Endodermal cell (in vitro differentiated cells): ENCODE measurements at regions not wholly inside any gene's neighbourhood (a gene's known extent, or its start where the extent isn't known, plus 50 kb on each side); places are given as distances from the start of the nearest gene placed in this dataset.

Experiments
- DNase-seq: peaks from one replicate; pipeline ENCODE4 v3.0.0-alpha.2; 2017
- H3K27ac ChIP-seq: 2 replicates; pipeline ENCODE4 v1.5.1; 2013; ENCODE audit warnings: mild to moderate bottlenecking, low read depth, low read length, moderate library complexity
- H3K27me3 ChIP-seq: 2 replicates; pipeline ENCODE4 v1.6.1; 2013; ENCODE audit warnings: mild to moderate bottlenecking, low read length, moderate library complexity; ENCODE audit not compliant: insufficient read depth, control insufficient read depth, poor library complexity, severe bottlenecking
- H3K36me3 ChIP-seq: 2 replicates; pipeline ENCODE4 v1.7.0; 2013; ENCODE audit warnings: mild to moderate bottlenecking, low read length, moderate library complexity; ENCODE audit not compliant: control insufficient read depth, insufficient read depth
- H3K4me1 ChIP-seq: one replicate; pipeline ENCODE4 v1.7.0; 2013; ENCODE audit warnings: low read length; ENCODE audit not compliant: control insufficient read depth, insufficient read depth
- H3K4me3 ChIP-seq: 2 replicates; pipeline ENCODE4 v1.5.1; 2013; ENCODE audit warnings: mild to moderate bottlenecking, low read length, moderate library complexity
- H3K9ac ChIP-seq: 2 replicates; pipeline ENCODE4 v1.6.1; 2013; ENCODE audit warnings: mild to moderate bottlenecking, low read length, moderate library complexity; ENCODE audit not compliant: poor library complexity, severe bottlenecking; ENCODE audit errors: extremely low read depth
- H3K9me3 ChIP-seq: 2 replicates; pipeline ENCODE4 v1.6.1; 2013; ENCODE audit warnings: mild to moderate bottlenecking, low read length, moderate library complexity; ENCODE audit not compliant: control insufficient read depth
- H3K27ac Mint-ChIP-seq: 2 replicates; pipeline ENCODE4 v1.8.0; 2020; ENCODE audit warnings: mixed read lengths
- H3K27me3 Mint-ChIP-seq: 2 replicates; pipeline ENCODE4 v1.8.0; 2021; ENCODE audit warnings: mild to moderate bottlenecking, mixed read lengths; ENCODE audit not compliant: insufficient read depth
- H3K36me3 Mint-ChIP-seq: 2 replicates; pipeline ENCODE4 v1.8.0; 2020; ENCODE audit warnings: low read depth, mixed read lengths
- H3K4me1 Mint-ChIP-seq: 2 replicates; pipeline ENCODE4 v1.8.0; 2020; ENCODE audit warnings: mixed read lengths
- H3K4me3 Mint-ChIP-seq: 2 replicates; pipeline ENCODE4 v1.8.0; 2020; ENCODE audit warnings: mild to moderate bottlenecking, moderate library complexity, mixed read lengths
- H3K9me3 Mint-ChIP-seq: 2 replicates; pipeline ENCODE4 v1.8.0; 2020; ENCODE audit warnings: mild to moderate bottlenecking, mixed read lengths
- CTCF ChIP-seq: fragments of 200-600 bp; sonication (generic); conservative IDR thresholded peaks from 2 replicates; pipeline ENCODE4 v1.5.0; 2021; ENCODE audit warnings: antibody characterized with exemption, mild to moderate bottlenecking
- WGBS, 2 experiments: methylation state at CpG; one replicate each; pipeline versions ENCODE4 v1.1.5 to v1.1.7; 2013; ENCODE audit warnings: missing lambda C conversion rate in 2 of 2, mixed read lengths in 1 of 2; ENCODE audit not compliant: insufficient coverage in 1 of 2, insufficient read length in 1 of 2; 5-methylcytosine and 5-hydroxymethylcytosine counted together

- TF ChIP-seq CTCF, result no peak
- Histone ChIP-seq H3K4me1 (no peaks in the 10 kb centered on the region), H3K36me3 (no peaks in the 10 kb centered on the region), H3K9ac (no peak overlapping the region), H3K27ac (no peak overlapping the region), H3K27me3 (no peaks in the 10 kb centered on the region), H3K4me3 (no peak overlapping the region), H3K9me3 (no peaks in the 10 kb centered on the region)
- Mint-ChIP-seq H3K4me1 (no peaks in the 10 kb centered on the region), H3K4me3 (no peak overlapping the region), H3K9me3 (no peaks in the 10 kb centered on the region), H3K27ac (no peak overlapping the region), H3K36me3 (no peaks in the 10 kb centered on the region), H3K27me3 (no peaks in the 10 kb centered on the region)
- WGBS, 2 experiments, result 78 to 93% methylated on average over 1 of the region's 1 CpG
- DNase-seq, result no peak
Measured at GRCh38 chr11:87462171-87462570, 424.4 kb downstream of the TMEM135 start.

GRCh38 chr11:87460842-87461637 is 423.3 kb downstream of the TMEM135 start:
- Mint-ChIP-seq H3K27ac (no peak overlapping the region), H3K36me3 (no peaks in the 10 kb centered on the region), H3K4me3 (no peak overlapping the region), H3K9me3 (no peaks in the 10 kb centered on the region), H3K27me3 (no peaks in the 10 kb centered on the region), H3K4me1 (no peaks in the 10 kb centered on the region)
- Histone ChIP-seq H3K27ac (no peak overlapping the region), H3K4me3 (no peak overlapping the region), H3K9me3 (no peaks in the 10 kb centered on the region), H3K4me1 (no peaks in the 10 kb centered on the region), H3K36me3 (no peaks in the 10 kb centered on the region), H3K9ac (no peak overlapping the region), H3K27me3 (no peaks in the 10 kb centered on the region)
- no peak for DNase-seq
- WGBS, 2 experiments, result 92 to 97% methylated on average over 4 of the region's 4 CpGs
- TF ChIP-seq CTCF, result no peak

GRCh38 chr11:87460279-87460678 is 422.5 kb downstream of the TMEM135 start:
- H3K27me3 ChIP-seq, result no peaks in the 10 kb centered on the region
- no peak overlapping the region for H3K27ac ChIP-seq
- TF ChIP-seq CTCF, result no peak
- WGBS, 2 experiments, result 95% methylated on average over 1 of the region's 1 CpG; no CpG with 5 or more reads in 1 of the 2 experiments
- no peak overlapping the region for H3K4me3 ChIP-seq
- no peaks in the 10 kb centered on the region for H3K9me3 Mint-ChIP-seq
- H3K9ac ChIP-seq, result no peak overlapping the region
- no peaks in the 10 kb centered on the region for H3K9me3 ChIP-seq
- H3K27ac Mint-ChIP-seq, result no peak overlapping the region
- no peaks in the 10 kb centered on the region for H3K4me1 Mint-ChIP-seq
- H3K4me1 ChIP-seq, result no peaks in the 10 kb centered on the region
- no peaks in the 10 kb centered on the region for H3K36me3 ChIP-seq
- DNase-seq, result no peak
- H3K27me3 Mint-ChIP-seq, result no peaks in the 10 kb centered on the region
- no peak overlapping the region for H3K4me3 Mint-ChIP-seq
- no peaks in the 10 kb centered on the region for H3K36me3 Mint-ChIP-seq
